Liver (tissue), 8 donors: ENCODE measurements at regions not wholly inside any gene's neighbourhood (a gene's known extent, or its start where the extent isn't known, plus 50 kb on each side); places are given as distances from the start of the nearest gene placed in this dataset.

Experiments
- DNase-seq: peaks from one replicate; pipeline ENCODE4 v3.0.0-alpha.2; 2017; ENCODE audit warnings: low spot score
- H3K27ac ChIP-seq, 2 donors: one replicate each; pipeline ENCODE4 v1.7.0; 2013; ENCODE audit warnings: inconsistent platforms in 2 of 2, low read length in 2 of 2, control low read depth in 1 of 2, low read depth in 1 of 2, mild to moderate bottlenecking in 1 of 2
- H3K27me3 ChIP-seq, 4 donors: one replicate each; pipeline versions ENCODE4 v1.6.1 to v1.7.0; 2013; ENCODE audit warnings: low read length in 3 of 4, inconsistent platforms in 1 of 4, mild to moderate bottlenecking in 1 of 4, moderate library complexity in 1 of 4; ENCODE audit not compliant: control insufficient read depth in 4 of 4, insufficient read depth in 4 of 4
- H3K36me3 ChIP-seq, 4 donors: one replicate each; pipeline versions ENCODE4 v1.6.1 to v1.7.0; 2013; ENCODE audit warnings: low read length in 3 of 4, mild to moderate bottlenecking in 3 of 4, low read depth in 1 of 4, moderate library complexity in 1 of 4; ENCODE audit not compliant: control insufficient read depth in 4 of 4, insufficient read depth in 3 of 4
- H3K4me1 ChIP-seq, 4 donors: one replicate each; pipeline versions ENCODE4 v1.6.1 to v1.7.0; 2013; ENCODE audit warnings: low read length in 3 of 4, mild to moderate bottlenecking in 3 of 4, moderate library complexity in 1 of 4; ENCODE audit not compliant: control insufficient read depth in 4 of 4, insufficient read depth in 4 of 4
- H3K4me3 ChIP-seq, 3 donors: one replicate each; pipeline versions ENCODE4 v1.6.1 to v1.7.0; 2013; ENCODE audit warnings: low read length in 3 of 3, control low read depth in 1 of 3, low read depth in 1 of 3, mild to moderate bottlenecking in 1 of 3
- H3K9ac ChIP-seq, 2 donors: one replicate each; pipeline ENCODE4 v1.7.0; 2013; ENCODE audit warnings: low read length in 2 of 2, mild to moderate bottlenecking in 2 of 2, moderate library complexity in 2 of 2, control low read depth in 1 of 2, low read depth in 1 of 2
- H3K9me3 ChIP-seq, 4 donors: one replicate each; pipeline versions ENCODE4 v1.6.1 to v1.7.0; 2013; ENCODE audit warnings: low read length in 3 of 4; ENCODE audit not compliant: control insufficient read depth in 4 of 4
- ATF3 ChIP-seq: IDR thresholded peaks from 2 replicates; pipeline ENCODE4 v1.6.1; 2016; ENCODE audit warnings: antibody characterized with exemption
- CTCF ChIP-seq: fragments of 150-350 bp; IDR thresholded peaks from 2 replicates; pipeline ENCODE4 v1.5.1; 2017; ENCODE audit warnings: improper control_type of control experiment, low read depth, low read length; ENCODE audit not compliant: missing input control
- FOXA1 ChIP-seq: IDR thresholded peaks from 2 replicates; pipeline ENCODE4 v1.6.1; 2016; ENCODE audit warnings: antibody characterized with exemption
- FOXA2 ChIP-seq: IDR thresholded peaks from 2 replicates; pipeline ENCODE4 v1.6.1; 2016; ENCODE audit warnings: antibody characterized with exemption
- HNF4A ChIP-seq, 2 donors: conservative IDR thresholded peaks; 2 replicates each; pipeline ENCODE4 v1.6.1; 2016; ENCODE audit warnings: antibody characterized with exemption in 2 of 2, mild to moderate bottlenecking in 2 of 2
- RAD21 ChIP-seq, 2 donors: IDR thresholded peaks; 2 replicates each; pipeline ENCODE4 v1.6.1; 2016; ENCODE audit warnings: antibody characterized with exemption in 2 of 2, mild to moderate bottlenecking in 2 of 2
- RXRA ChIP-seq, 2 donors: IDR thresholded peaks; 2 replicates each; pipeline ENCODE4 v1.6.1; 2017 to 2018; ENCODE audit warnings: antibody characterized with exemption in 2 of 2, mild to moderate bottlenecking in 1 of 2
- SP1 ChIP-seq: IDR thresholded peaks from 2 replicates; pipeline ENCODE4 v1.6.1; 2018; ENCODE audit warnings: antibody characterized with exemption, mild to moderate bottlenecking
- YY1 ChIP-seq: IDR thresholded peaks from 2 replicates; pipeline ENCODE4 v1.6.1; 2016; ENCODE audit warnings: antibody characterized with exemption, mild to moderate bottlenecking
- WGBS: extraction: QIAGEN DNeasy Blood & Tissue Kit; methylation state at CpG from one replicate; pipeline ENCODE4 v1.1.7; 2013; 5-methylcytosine and 5-hydroxymethylcytosine counted together
- TF ChIP-seq, protein P1 (sequence below): IDR thresholded peaks from 2 replicates; pipeline ENCODE4 v1.6.1; 2016; ENCODE audit warnings: antibody characterized with exemption, mild to moderate bottlenecking
- TF ChIP-seq, protein P2 (sequence below): IDR thresholded peaks from 2 replicates; pipeline ENCODE4 v1.6.1; 2016; ENCODE audit warnings: antibody characterized with exemption
- TF ChIP-seq, protein P3 (sequence below): IDR thresholded peaks from 2 replicates; pipeline ENCODE4 v1.6.1; 2016; ENCODE audit warnings: antibody characterized with exemption
- donor health status: healthy.
- donor health status: healthy.
- donor health status: healthy.
- donor health status: healthy.
- donor health status: healthy.

DNA sequence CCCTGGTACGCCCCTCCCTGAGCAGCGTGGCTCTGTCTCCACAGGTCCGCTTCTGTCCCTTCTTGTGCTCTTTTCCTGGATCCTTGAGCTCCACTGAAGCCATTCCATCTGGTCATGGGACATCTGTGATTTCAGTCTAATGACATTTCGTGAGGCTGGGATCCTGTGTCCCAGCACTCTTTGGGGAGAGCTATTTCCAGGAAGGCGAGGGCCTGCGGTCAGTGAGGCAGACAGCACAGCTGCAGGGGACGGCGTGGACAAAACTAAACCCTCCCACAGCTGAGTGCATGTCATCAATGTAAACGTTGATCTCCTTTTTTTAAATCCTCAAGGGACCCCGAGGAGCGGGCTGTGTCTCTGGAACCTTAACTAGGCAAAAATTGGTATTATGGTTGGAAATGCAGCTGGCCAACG is 127.7 kb downstream of the DACT1 start (continued):
- TF ChIP-seq, protein P1, sequence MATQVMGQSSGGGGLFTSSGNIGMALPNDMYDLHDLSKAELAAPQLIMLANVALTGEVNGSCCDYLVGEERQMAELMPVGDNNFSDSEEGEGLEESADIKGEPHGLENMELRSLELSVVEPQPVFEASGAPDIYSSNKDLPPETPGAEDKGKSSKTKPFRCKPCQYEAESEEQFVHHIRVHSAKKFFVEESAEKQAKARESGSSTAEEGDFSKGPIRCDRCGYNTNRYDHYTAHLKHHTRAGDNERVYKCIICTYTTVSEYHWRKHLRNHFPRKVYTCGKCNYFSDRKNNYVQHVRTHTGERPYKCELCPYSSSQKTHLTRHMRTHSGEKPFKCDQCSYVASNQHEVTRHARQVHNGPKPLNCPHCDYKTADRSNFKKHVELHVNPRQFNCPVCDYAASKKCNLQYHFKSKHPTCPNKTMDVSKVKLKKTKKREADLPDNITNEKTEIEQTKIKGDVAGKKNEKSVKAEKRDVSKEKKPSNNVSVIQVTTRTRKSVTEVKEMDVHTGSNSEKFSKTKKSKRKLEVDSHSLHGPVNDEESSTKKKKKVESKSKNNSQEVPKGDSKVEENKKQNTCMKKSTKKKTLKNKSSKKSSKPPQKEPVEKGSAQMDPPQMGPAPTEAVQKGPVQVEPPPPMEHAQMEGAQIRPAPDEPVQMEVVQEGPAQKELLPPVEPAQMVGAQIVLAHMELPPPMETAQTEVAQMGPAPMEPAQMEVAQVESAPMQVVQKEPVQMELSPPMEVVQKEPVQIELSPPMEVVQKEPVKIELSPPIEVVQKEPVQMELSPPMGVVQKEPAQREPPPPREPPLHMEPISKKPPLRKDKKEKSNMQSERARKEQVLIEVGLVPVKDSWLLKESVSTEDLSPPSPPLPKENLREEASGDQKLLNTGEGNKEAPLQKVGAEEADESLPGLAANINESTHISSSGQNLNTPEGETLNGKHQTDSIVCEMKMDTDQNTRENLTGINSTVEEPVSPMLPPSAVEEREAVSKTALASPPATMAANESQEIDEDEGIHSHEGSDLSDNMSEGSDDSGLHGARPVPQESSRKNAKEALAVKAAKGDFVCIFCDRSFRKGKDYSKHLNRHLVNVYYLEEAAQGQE = no peak
- TF ChIP-seq ATF3 (no peak), YY1 (no peak), RXRA (IDR thresholded peaks at IDR 0.05) (no peak), FOXA1 (no peak)

DNA sequence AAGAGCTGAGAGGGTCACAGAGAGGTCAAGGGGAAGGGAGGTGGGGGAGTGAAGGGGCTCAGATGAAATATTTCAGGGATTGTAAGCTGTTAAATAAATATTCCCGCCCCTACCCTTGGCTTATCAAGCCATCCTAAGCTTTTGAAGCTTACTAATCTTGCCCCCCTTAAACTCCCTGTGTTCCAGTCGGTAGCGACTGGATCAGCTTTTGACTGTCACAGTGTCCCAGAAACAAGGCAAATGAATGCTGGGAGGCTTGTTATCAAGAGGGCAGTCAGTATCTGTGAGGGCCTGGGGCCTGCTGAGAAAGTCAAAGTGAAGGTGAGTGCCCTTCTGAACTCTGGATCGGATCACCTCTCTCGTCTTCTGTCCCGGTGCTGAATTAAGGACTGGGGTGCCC is 128.1 kb downstream of the DACT1 start:
- TF ChIP-seq CTCF (no peak), RAD21 (IDR thresholded peaks at IDR 0.05) (no peak), ATF3 (no peak), RXRA (IDR thresholded peaks at IDR 0.05) (no peak), HNF4A (conservative IDR thresholded peaks at IDR 0.05) (no peak), FOXA2 (no peak), SP1 (no peak)
- TF ChIP-seq, protein P2, sequence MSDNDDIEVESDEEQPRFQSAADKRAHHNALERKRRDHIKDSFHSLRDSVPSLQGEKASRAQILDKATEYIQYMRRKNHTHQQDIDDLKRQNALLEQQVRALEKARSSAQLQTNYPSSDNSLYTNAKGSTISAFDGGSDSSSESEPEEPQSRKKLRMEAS = no peak
- TF ChIP-seq, protein P3, sequence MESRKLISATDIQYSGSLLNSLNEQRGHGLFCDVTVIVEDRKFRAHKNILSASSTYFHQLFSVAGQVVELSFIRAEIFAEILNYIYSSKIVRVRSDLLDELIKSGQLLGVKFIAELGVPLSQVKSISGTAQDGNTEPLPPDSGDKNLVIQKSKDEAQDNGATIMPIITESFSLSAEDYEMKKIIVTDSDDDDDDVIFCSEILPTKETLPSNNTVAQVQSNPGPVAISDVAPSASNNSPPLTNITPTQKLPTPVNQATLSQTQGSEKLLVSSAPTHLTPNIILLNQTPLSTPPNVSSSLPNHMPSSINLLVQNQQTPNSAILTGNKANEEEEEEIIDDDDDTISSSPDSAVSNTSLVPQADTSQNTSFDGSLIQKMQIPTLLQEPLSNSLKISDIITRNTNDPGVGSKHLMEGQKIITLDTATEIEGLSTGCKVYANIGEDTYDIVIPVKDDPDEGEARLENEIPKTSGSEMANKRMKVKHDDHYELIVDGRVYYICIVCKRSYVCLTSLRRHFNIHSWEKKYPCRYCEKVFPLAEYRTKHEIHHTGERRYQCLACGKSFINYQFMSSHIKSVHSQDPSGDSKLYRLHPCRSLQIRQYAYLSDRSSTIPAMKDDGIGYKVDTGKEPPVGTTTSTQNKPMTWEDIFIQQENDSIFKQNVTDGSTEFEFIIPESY = no peak
- TF ChIP-seq, protein P1 = no peak
- H3K27ac ChIP-seq = no peak overlapping the region
- H3K4me1 ChIP-seq = peaks cover 0 to 4% (median under 1%) of the 10 kb centered on the region in 4 donors

More for the DNA sequence above, 128.1 kb downstream of the DACT1 start:
- no peak overlapping the region for H3K9ac ChIP-seq
- no peaks in the 10 kb centered on the region for H3K27me3 ChIP-seq
- no peaks in the 10 kb centered on the region for H3K36me3 ChIP-seq
- no peak overlapping the region for H3K4me3 ChIP-seq
- DNase-seq = no peak
- WGBS = 57% methylated on average over 6 of the region's 6 CpGs
- H3K9me3 ChIP-seq = no peaks in the 10 kb centered on the region
